ENCODE measurements at regions not wholly inside any gene's neighbourhood (a gene's known extent, or its start where the extent isn't known, plus 50 kb on each side); places are given as distances from the start of the nearest gene placed in this dataset.

GRCh38 chr1:83641206-83641658, 357.7 kb downstream of the TTLL7 start (continued):
- TF ChIP-seq NR2C2 (IDR thresholded peaks at IDR 0.05; ENCODE audit: borderline replicate concordance, control insufficient read depth, insufficient read length, low read depth) (no peak), ELK1 (IDR thresholded peaks at IDR 0.05; ENCODE audit: low read depth, low read length) (no peak), ETV6 (conservative IDR thresholded peaks at IDR 0.05 in 1 of 2, IDR thresholded peaks at IDR 0.05 in 1 of 2; ENCODE audit: borderline replicate concordance in 1 of 2, low read depth in 1 of 2) (no peak)

GRCh38 chr1:83639785-83640184, 359.1 kb downstream of the TTLL7 start:
- ChIA-PET CTCF (no interaction called here), RAD21 (ENCODE audit: unreplicated experiment) (no interaction called here), POLR2A (no interaction called here), SMC1A (ENCODE audit: uncharacterized antibody, unreplicated experiment) (interaction anchor here (1.7 kb wide), 2 partner anchors 8 to 142 kb away, joined by 4 read pairs; no protein-coding TSS in a partner anchor)
- no peak overlapping the region for H3K4me2 ChIP-seq (ENCODE audit: control insufficient read depth, insufficient read depth)
- no peak overlapping the region for H2AFZ ChIP-seq (ENCODE audit: control insufficient read depth, low read depth, low read length)
- no peak for FAIRE-seq
- ATAC-seq = no peak
- H3K4me3 ChIP-seq = no peak overlapping the region
- in situ Hi-C loops (cut with MboI) = no loop called here
- intact Hi-C loops (cut with micrococcal nuclease; ENCODE audit: unreplicated experiment) = no loop called here
- H3K4me1 ChIP-seq (ENCODE audit: control insufficient read depth, insufficient read depth, low read length) = no peaks in the 10 kb centered on the region
- no peaks in the 10 kb centered on the region for H3K36me3 ChIP-seq (ENCODE audit: control insufficient read depth in 2 of 2, insufficient read depth in 2 of 2, low read length in 1 of 2)
- no peaks in the 10 kb centered on the region for H3K79me2 ChIP-seq (ENCODE audit: control insufficient read depth, insufficient read depth, low read length)
- no peak overlapping the region for H3K9ac ChIP-seq (ENCODE audit: control insufficient read depth, insufficient read depth, low read length)
- no TSS peak for BruUV-seq (replicated peaks)
- DNase-seq (ENCODE audit: low read depth, low spot score) = no peak
- H3K9me3 ChIP-seq (replicated peaks; ENCODE audit: control insufficient read depth, insufficient read depth, low read length) = no peaks in the 10 kb centered on the region
- WGBS (ENCODE audit: insufficient coverage, insufficient replicate concordance, low lambda C conversion rate, missing lambda C conversion rate) = 33% methylated on average over 3 of the region's 3 CpGs
- H4K20me1 ChIP-seq (ENCODE audit: control insufficient read depth, insufficient read depth) = no peaks in the 10 kb centered on the region
- H3K27me3 ChIP-seq (replicated peaks in 1 of 2; ENCODE audit: control insufficient read depth in 2 of 2, insufficient read depth in 2 of 2, low read length in 1 of 2) = no peaks in the 10 kb centered on the region
- TF ChIP-seq CTCF (IDR thresholded peaks at IDR 0.05 in 2 of 3, conservative IDR thresholded peaks at IDR 0.05 in 1 of 3; ENCODE audit: control insufficient read depth in 2 of 3, extremely low read depth in 1 of 3, insufficient read depth in 1 of 3, low read depth in 3 of 3, low read length in 3 of 3) (peak in 1 of 3 experiments; percentile 20; a peak in 1 of 6 replicates), RAD21 (IDR thresholded peaks at IDR 0.05; ENCODE audit: insufficient read depth, low read depth, low read length) (peak; percentile 31; the same call in 1 of the 2 replicates), NRF1 (conservative IDR thresholded peaks at IDR 0.05; ENCODE audit: low read depth, low read length) (no peak), NR2C1 (IDR thresholded peaks at IDR 0.05) (no peak), SUPT20H (IDR thresholded peaks at IDR 0.05; ENCODE audit: borderline replicate concordance, control insufficient read depth, low read depth, low read length) (no peak)
- TF ChIP-seq, protein P1, sequence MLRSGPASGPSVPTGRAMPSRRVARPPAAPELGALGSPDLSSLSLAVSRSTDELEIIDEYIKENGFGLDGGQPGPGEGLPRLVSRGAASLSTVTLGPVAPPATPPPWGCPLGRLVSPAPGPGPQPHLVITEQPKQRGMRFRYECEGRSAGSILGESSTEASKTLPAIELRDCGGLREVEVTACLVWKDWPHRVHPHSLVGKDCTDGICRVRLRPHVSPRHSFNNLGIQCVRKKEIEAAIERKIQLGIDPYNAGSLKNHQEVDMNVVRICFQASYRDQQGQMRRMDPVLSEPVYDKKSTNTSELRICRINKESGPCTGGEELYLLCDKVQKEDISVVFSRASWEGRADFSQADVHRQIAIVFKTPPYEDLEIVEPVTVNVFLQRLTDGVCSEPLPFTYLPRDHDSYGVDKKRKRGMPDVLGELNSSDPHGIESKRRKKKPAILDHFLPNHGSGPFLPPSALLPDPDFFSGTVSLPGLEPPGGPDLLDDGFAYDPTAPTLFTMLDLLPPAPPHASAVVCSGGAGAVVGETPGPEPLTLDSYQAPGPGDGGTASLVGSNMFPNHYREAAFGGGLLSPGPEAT (IDR thresholded peaks at IDR 0.05; ENCODE audit: low read depth) = no peak
- H3K27ac ChIP-seq (ENCODE audit: control insufficient read depth, insufficient read depth) = no peak overlapping the region
